ENCODE measurements at regions not wholly inside any gene's neighbourhood (a gene's known extent, or its start where the extent isn't known, plus 50 kb on each side); places are given as distances from the start of the nearest gene placed in this dataset.

GRCh38 chr13:22135446-22135845, 464.6 kb downstream of the FGF9 start:
- DNase-seq = no peak

- no peak for DNase-seq
Measured at GRCh38 chr13:22137361-22138050, 466.6 kb downstream of the FGF9 start.

GRCh38 chr13:22138947-22139346, 468.1 kb downstream of the FGF9 start:
- DNase-seq = no peak

GRCh38 chr13:22141716-22142115, 470.8 kb downstream of the FGF9 start:
- no peak for DNase-seq

GRCh38 chr13:22143671-22144070, 472.8 kb downstream of the FGF9 start:
- no peak for DNase-seq

GRCh38 chr13:22144806-22145205, 473.9 kb downstream of the FGF9 start:
- no peak for DNase-seq

GRCh38 chr13:22148187-22148586, 477.3 kb downstream of the FGF9 start:
- DNase-seq = no peak

GRCh38 chr13:22152751-22153150, 481.9 kb downstream of the FGF9 start:
- no peak for DNase-seq

GRCh38 chr13:22154041-22154440, 483.2 kb downstream of the FGF9 start:
- no peak for DNase-seq

GRCh38 chr13:22161871-22162270, 491.0 kb downstream of the FGF9 start:
- no peak for DNase-seq

GRCh38 chr13:22162889-22163288, 492.0 kb downstream of the FGF9 start:
- DNase-seq = no peak

- DNase-seq = no peak
Measured at GRCh38 chr13:22168437-22169190, 497.7 kb downstream of the FGF9 start.

GRCh38 chr13:22169473-22169872, 498.6 kb downstream of the FGF9 start:
- no peak for DNase-seq

GRCh38 chr13:22173610-22174009, 502.7 kb downstream of the FGF9 start:
- no peak for DNase-seq

- DNase-seq = no peak
Measured at GRCh38 chr13:22175241-22175640, 504.4 kb downstream of the FGF9 start.

GRCh38 chr13:22175815-22176214, 504.9 kb downstream of the FGF9 start:
- no peak for DNase-seq

GRCh38 chr13:22176968-22177520, 506.2 kb downstream of the FGF9 start:
- no peak for DNase-seq

GRCh38 chr13:22178878-22179277, 508.0 kb downstream of the FGF9 start:
- no peak for DNase-seq

GRCh38 chr13:22187329-22187728, 516.5 kb downstream of the FGF9 start:
- DNase-seq = no peak

GRCh38 chr13:22189176-22190048, 518.5 kb downstream of the FGF9 start:
- no peak for DNase-seq

- no peak for DNase-seq
Measured at GRCh38 chr13:22193070-22193469, 522.2 kb downstream of the FGF9 start.

GRCh38 chr13:22194106-22194805, 523.4 kb downstream of the FGF9 start:
- DNase-seq = no peak

GRCh38 chr13:22195726-22196125, 524.9 kb downstream of the FGF9 start:
- DNase-seq = no peak
